Activated gamma-delta T cell (primary cell): ENCODE measurements at regions not wholly inside any gene's neighbourhood (a gene's known extent, or its start where the extent isn't known, plus 50 kb on each side); places are given as distances from the start of the nearest gene placed in this dataset.

ENCODE experiments used
- DNase-seq: peaks from one replicate; lab custom pipeline; 2025; lab: John Stamatoyannopoulos, UW

DNA sequence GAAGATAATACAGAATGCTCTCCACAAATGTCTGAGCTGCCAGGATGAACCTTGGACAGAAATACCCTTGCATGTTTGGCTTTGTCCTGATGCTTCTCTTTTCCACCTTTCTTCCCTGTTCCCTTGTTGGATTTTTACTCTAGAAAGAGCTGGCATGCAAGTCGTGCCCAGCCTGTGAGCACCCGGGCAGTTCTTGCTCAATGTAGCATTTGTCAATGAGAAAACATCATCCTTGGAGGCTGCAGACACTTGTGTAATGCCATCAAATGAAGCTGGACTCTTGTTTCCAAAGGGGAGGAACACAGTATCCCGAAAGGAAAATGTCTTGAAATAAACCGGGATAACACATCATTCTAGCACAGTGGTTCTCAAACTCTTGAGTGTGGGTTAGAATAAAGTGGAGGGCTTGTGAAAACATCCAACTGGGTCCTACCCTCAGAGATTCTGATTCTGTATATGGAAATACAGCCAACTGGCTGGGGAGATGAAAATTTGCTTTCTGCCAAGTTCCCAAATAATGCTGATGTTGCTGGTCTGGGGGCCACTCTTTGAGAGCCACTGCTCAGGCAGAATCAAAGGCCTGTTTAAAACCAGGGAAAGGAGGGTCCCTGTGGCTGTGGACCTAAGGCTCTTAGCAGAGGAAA is 237.2 kb downstream of the SPATA18 start:
- DNase-seq = no peak

DNA sequence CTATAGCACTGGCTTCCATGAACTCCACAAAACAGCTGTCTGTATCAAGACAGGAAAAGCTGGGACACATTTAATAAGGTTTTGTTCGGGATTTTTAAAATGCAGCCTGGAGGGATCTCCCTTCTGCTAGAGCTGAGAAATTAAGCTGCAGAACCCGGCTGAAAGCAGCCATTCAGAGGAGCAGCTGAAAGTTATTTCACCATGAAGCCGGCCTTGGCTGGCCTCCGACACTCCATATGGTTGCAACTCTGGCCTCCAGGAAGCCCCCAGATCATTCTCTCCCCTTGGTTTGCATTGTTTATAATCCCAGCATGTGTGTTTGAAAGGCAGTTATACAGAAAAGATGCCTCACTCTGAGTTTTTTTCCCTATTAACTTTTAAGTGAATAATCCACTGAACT is 239.4 kb downstream of the SPATA18 start:
- DNase-seq = no peak

DNA sequence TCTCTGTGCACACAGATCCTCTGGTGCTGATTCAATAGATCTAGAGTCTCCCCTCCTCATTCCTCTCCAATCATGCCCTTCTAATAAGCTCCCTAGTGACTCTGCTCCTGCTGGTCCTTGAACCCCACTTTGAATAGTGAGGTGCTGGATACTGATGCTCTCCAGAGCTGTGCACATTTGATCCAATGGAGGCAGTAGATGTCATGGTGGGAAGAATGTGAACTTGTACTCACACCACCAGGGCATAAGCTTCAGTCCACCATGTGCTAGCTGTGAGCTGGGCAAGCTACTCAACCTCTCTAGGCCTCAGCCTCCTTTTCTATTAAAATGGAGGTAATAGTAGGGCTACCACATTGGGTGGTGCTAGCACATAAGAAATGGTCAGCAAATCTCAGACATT is 241.1 kb downstream of the SPATA18 start:
- no peak for DNase-seq

DNA sequence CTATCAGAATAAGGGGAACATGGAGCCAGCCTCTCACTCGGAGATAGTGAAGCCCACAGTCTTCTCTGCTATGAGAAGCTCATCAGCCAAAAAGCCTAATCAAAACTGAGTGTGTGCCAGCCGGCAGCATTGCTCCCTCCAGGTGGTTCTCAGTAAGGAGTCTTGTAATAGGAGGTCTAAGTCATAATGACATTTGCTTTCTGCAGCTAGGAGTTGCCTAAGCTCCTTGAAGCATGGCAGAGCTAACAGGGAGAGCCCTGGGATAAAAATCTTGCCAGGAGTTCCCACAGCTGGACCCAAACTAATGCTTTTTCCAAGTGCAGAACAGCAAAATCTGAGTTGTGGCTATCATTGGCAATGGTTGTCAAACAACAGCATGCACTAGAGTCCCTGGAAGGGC is 245.2 kb downstream of the SPATA18 start:
- DNase-seq = no peak

DNA sequence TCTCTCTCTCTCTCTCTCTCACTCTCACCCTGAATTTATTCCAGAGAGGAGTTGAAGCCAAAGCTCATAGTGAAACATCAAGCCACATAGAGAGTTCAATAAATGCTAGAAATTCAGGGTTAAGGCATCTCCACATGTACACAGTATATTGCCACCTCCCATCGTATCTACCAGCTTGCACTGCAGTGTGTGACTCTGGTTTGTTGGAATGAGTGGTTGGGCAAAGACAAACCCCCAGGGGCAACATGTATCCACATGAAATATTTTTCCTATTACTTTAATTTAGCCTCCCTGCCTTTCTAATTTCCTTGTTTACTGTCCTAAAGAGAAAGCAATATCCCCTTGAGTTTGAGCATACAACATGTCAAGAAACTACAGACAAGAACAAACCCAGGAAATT is 247.3 kb downstream of the SPATA18 start:
- no peak for DNase-seq

DNA sequence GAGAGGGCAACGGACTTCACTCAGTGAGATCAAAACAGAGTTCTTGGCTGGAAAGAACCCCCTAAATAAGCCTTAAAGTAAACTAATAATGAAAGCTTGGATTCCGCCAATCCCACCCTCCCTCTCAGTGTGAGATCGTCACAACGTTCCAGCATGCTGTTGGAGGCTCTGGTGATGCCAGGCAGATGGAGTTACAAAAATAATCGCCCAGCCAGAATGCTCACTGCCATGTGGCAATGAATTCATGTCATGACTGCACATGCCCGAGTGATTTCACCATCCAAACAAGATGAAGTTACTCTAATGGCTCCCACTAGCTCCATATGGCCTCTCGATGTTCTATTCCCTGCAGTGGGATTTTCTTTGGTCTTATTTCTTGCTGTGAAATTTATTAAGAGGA is 248.0 kb downstream of the SPATA18 start:
- DNase-seq = no peak

DNA sequence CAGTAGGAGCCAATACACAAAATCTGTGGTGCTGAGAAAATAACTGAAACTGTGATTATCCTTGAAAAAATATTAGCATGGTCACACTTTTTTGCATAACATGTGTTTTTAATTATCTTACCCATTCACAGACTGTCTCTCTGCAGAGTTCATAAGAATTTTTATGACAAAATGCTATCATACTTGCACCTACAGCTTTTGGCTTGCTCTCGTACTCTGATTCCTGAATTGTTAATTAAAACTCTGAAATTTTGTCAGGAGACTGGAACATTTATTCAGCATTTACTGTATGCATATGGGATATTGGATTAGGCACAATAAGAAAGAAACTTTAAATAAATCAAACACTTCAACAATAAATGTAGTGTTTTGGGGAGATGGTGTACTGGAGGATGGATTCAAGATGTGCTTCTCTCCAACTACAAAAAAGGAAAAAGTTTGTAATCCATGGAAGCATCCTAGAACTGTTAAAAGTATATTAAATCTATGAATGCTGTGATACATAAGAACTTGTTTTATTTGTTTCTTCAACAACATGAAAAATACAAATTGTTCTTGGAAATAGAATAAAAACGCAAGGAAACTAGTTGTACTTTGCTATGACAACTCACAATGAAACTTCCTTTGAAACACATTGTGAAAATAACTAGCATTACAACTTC is 260.5 kb downstream of the SPATA18 start:
- DNase-seq = no peak

DNA sequence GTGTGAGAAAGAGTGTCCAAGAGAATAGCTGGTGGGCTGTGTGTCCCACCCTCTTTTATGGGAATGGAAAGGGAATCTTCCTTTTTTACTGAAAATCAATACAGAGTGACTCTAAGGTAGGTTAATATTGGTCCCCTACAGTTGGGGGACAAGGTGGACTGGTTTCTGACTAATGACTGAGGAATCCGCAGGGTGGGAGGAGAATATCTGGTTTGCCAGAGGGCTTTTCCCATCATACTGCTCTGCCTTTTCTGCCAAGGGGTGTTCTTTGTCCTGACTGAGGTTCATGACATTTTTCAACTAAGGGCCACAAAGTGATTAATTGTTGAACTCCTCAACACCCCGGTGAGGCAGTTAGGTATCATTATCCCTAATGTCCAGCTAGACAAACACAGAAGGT is 261.6 kb downstream of the SPATA18 start:
- DNase-seq = no peak

DNA sequence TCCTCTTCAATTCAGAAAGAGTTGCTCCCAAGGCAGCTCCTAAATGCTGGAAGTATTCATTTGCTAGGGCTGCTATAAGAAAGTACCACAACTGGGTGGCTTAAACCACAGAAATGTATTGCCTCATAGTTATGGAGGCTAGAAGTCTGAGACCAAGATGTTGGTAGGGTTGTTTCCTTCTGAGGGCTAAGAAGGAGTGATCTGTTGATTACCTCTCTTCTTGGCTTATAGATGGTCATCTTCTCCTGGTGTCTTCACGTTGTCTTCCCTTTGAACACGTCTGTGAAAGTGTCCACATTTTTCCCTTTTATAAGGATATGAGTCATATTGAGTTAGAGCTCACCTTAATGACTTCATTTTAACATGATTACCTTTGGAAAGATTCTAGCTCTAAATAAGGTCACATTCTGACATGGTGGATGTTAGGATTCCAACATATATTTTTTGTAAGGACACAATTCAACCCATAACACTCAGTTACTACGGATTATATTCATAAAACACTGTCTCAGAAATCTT is 266.3 kb downstream of the SPATA18 start:
- no peak for DNase-seq

DNA sequence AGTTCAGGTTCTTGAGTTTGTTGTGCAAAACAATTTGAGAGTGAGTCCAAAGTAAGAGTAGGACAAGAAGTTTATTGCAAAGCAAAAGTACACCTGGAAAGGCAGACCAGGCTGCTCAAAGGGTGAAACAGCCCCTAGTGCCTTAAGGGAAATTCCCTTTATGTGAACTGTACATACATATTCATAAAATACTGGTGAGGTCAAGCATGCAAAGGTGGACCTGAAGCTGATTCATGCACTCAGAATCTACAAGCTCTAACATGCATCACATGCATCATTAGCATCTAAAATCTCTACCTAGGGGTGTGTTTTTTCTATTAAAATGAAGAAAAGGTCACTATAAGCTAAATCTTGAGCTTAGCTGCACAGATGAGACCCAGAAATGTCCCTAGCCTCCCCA is 266.9 kb downstream of the SPATA18 start:
- DNase-seq = no peak

DNA sequence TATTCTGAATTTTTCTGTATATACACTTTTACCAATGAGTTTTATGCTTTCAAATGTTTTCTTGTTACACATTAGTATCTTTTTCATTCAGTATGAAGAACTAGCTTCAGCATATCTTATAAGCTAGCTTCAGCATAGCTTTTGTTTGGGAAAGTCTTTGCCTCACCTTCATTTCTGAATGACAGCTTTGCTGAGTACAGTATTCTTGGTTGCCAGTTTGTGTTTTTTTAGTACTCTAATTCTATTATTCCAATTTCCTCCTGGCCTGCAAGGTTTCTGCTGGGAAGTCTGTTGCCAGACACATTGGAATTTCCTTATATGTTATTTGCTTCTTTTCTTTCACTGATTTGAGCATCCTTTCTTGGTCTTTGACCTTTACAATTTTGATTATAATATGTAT is 278.8 kb downstream of the SPATA18 start:
- no peak for DNase-seq

DNA sequence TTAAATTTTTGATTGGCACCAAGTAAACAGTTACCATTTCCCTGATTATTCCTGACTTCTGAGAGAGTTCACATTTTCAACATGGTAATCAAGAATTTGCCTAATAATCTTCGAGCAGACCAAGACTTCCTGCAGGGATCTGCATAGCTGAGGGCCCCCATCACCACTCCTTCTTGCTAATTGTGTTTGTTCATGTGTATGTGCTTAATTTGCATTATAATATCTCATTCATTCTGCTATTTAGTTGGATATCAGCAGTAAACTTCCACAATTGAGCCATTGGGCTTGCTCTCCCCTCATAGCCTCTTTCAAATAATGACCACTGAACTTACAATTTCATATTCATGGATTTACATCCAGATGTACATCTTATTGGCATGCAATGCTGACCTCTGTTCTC is 292.5 kb downstream of the SPATA18 start:
- no peak for DNase-seq

DNA sequence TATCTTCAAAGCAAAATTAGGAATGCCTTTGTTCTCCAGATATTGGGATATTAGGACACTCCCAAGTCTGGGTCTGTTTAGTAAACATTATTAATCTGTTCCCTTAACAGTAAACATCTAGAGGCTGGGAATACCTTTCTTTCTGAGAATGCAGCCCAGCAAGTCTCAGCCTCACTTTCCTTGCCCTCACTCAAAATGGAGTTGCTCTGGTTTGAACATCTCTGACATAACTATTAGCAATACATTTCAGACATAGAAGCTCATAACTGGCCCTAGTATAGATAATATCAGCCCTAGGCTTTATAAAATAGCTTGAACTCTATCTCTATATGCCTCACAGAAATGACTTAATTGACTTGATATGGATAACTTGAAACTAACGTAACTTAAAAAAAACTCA is 299.8 kb downstream of the SPATA18 start:
- no peak for DNase-seq

DNA sequence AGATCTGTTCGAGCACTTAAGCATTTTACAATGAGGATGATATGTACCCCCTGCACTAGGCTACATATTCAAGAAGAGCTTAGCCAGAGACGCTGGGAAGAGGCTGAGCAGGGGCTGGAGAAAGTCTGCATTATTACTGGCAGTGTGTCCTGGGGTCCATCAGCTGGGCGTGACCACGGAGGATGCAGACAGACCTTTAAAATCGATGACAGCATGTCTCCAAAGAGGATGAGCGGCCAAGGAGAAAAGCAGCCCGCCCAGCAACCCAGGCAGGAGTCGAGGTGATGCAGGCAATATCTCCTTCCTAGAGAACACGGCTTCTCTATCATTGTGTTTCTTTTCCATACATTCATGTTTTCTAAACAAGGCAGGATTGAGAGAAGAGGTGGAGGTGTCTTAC is 300.7 kb downstream of the USP46 start:
- DNase-seq = no peak

DNA sequence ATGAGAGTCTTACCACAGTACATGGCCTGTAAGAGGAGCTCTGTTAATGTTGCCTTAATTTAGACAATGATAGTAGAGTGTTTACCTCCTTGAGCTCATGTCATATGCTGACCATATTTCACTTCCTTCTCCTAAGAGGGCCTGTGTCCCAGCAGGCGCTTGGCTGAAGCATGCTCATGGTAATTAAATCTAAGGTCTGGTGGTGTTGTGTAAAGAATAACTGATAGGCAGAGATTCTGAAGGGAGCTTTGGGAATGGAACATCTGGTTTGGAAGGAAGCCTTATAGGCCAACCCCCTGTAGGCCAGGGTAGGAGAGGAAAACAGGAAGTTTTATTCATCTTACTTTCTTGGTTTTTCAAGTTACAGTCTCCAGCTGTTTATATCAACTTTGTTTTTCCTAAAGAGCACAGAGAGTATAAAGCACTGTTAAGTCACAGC is 300.2 kb downstream of the USP46 start:
- DNase-seq = no peak

DNA sequence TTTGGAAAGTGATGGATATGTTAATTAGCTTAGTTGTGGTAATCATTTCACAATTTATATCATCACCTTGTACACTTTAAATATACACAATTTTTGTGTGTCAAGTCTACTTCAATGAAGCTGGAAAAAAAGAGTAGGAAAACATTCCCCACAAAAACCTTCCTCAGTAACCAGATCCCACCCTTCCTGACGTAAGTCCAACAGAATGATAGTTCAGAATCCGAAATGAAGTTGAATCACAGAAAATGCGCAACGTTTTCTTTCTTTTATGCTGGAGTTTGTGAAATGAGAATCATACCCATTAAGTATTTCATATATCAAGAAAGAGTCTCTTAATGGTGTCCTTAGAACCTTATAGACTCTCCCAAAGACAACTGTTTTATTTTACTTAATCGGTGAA is 292.9 kb downstream of the USP46 start:
- no peak for DNase-seq

DNA sequence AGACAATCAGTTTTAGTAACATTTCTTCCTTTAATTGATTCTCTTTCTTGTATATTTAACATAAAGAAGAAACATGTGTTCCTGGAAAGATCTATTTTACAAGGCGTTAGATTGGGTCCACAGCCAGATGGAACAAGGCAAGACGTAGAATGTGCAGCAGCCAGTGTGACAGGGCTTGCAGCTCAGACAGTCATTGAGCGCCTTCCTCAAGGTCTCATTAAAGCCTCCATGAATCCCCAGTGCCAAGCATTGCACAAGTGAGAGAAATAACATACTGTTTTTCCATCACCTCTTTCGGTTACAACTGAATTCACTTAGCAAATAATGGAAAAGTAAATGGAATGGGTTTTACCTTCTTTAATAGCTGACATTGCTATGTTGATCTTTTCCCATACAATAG is 292.5 kb downstream of the USP46 start:
- no peak for DNase-seq

DNA sequence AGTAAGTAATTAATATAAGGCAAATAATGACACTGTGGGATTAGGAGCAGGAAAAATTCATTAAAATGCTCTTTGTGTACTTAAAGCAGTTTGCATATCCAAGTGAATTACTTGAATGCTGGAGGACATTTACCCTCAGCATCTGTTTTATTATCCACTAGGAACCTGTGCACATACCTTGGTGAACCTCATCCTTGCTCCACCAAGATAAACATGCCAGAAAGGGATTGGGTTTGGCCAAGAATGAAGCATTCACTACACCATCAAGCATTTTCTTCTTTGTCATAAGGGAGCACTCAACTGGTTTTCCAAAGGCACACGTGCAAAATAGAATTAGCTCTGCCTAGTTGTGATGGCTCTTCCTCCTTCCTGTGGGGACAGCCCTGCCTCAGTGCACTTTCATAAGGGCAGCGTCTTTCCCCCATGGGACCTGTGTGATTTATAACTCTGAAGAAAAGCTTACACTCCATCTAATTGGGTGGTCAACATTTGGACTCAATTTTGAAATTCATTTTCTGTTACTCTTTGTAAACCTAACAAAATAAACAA is 291.7 kb downstream of the USP46 start:
- DNase-seq = no peak

DNA sequence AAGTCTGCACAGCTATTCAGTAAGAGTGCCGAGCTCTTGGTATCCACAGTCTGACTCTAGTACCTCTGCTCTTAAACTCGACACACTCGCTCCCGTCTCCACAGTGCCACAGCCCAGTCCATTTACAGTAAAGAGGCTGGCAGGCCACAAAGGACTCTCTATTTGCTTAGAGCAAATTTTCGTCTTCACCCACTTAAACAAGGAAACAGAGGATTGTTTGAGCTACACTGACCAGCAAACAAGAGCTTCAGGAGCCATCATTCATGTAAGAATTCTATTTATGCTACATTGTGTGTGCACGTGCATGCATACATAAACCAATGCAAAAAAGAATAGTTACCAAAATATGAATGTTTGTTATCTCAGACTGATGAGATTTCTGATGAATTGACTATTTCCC is 290.2 kb downstream of the USP46 start:
- DNase-seq = no peak

DNA sequence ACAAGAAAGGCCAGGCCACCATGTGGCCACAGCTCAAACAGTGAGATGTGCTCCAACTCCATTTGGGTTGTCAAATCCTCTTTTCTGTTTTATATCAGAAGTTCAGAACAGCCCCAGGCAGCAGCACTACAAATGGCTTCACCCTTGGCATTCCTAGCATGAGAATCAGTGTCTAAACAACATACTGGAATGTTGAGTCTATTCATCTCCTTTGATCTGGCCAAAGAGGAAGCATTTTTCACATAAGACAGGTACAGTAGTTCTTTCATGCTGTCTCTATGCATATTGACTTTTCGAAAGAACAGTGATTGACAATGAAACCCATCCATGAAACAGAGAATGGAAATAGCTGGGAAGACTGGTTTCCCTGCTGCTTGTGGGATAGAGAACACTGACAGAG is 289.5 kb downstream of the USP46 start:
- no peak for DNase-seq

DNA sequence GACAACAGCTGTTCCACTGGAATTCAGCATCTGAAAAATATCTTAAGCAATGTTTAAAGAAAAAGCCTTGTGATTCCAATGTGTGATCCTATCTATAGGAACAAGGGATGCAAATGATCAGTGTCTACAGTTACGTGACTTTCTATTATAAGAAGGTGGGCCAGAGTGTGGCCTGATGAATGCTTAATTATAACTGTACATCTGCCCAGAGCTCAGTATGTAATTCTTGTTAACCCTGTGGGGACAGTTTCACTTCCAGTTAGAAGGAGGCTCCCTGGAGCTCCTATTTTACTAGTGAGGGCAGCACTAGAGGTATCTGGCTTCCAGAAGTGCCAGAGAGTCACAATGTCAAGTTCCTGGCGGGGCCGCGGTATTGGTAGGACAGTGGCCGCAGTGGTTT is 288.5 kb downstream of the USP46 start:
- DNase-seq = no peak

DNA sequence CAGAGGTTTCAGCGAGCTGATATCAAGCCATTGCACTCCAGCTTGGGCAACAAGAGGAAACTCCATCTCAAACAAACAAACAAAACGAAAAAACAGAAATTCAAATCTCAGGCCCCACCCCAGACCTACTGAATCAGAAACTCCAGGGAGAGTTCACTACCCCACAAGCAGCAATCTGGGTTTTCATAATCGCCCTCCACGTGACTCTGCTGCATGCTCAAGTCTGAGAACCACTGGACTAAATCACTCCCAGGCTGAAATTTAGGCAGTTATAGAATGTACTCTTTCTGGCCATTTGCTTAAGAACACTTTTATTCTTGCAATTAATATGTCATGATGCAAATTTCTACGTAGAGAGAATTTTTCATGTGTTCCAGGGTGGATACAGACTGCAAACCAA is 287.3 kb downstream of the USP46 start:
- DNase-seq = no peak

DNA sequence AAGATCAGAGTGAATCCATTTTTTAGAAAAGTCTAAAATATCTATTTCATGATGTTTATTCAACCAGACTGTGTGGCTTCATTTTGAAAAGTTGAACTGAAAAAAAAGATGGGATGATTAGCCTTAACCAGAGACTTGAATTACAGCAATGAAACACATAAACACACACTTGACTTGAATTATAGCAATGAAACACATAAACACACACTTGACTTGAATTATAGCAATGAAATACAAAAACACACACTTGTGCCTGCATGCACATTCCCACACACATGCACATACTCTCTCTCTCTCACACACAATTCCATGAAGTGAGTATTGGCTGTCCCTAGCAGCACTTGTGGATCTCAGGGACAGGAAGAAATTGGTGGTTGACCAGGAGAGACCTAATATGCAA is 286.8 kb downstream of the USP46 start:
- no peak for DNase-seq

DNA sequence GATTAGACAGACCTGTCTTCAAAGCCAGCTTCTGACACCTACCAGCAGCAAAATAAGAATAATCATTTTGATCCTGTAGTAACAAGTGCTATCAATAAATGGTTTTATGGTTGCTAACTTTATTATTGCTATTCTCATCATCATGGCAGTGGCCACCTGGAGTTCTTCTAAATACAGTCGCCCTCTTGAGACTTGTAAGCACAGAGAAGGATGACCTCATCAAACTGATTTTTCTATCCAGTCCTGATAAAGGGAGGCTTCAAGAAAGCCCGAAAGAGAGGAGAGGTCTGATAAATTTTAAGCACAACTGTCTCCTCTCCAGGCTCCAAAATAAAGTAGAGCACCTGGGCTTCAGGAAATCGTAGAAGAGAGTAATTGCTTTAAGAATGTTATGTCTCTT is 286.4 kb downstream of the USP46 start:
- no peak for DNase-seq
